Endodermal cell (in vitro differentiated cells): ENCODE measurements at regions not wholly inside any gene's neighbourhood (a gene's known extent, or its start where the extent isn't known, plus 50 kb on each side); places are given as distances from the start of the nearest gene placed in this dataset.

Experiments
- DNase-seq: peaks from one replicate; pipeline ENCODE4 v3.0.0-alpha.2; 2017
- H3K27ac ChIP-seq: 2 replicates; pipeline ENCODE4 v1.5.1; 2013; ENCODE audit warnings: mild to moderate bottlenecking, low read depth, low read length, moderate library complexity
- H3K27me3 ChIP-seq: 2 replicates; pipeline ENCODE4 v1.6.1; 2013; ENCODE audit warnings: mild to moderate bottlenecking, low read length, moderate library complexity; ENCODE audit not compliant: insufficient read depth, control insufficient read depth, poor library complexity, severe bottlenecking
- H3K36me3 ChIP-seq: 2 replicates; pipeline ENCODE4 v1.7.0; 2013; ENCODE audit warnings: mild to moderate bottlenecking, low read length, moderate library complexity; ENCODE audit not compliant: control insufficient read depth, insufficient read depth
- H3K4me1 ChIP-seq: one replicate; pipeline ENCODE4 v1.7.0; 2013; ENCODE audit warnings: low read length; ENCODE audit not compliant: control insufficient read depth, insufficient read depth
- H3K4me3 ChIP-seq: 2 replicates; pipeline ENCODE4 v1.5.1; 2013; ENCODE audit warnings: mild to moderate bottlenecking, low read length, moderate library complexity
- H3K9ac ChIP-seq: 2 replicates; pipeline ENCODE4 v1.6.1; 2013; ENCODE audit warnings: mild to moderate bottlenecking, low read length, moderate library complexity; ENCODE audit not compliant: poor library complexity, severe bottlenecking; ENCODE audit errors: extremely low read depth
- H3K9me3 ChIP-seq: 2 replicates; pipeline ENCODE4 v1.6.1; 2013; ENCODE audit warnings: mild to moderate bottlenecking, low read length, moderate library complexity; ENCODE audit not compliant: control insufficient read depth
- H3K27ac Mint-ChIP-seq: 2 replicates; pipeline ENCODE4 v1.8.0; 2020; ENCODE audit warnings: mixed read lengths
- H3K27me3 Mint-ChIP-seq: 2 replicates; pipeline ENCODE4 v1.8.0; 2021; ENCODE audit warnings: mild to moderate bottlenecking, mixed read lengths; ENCODE audit not compliant: insufficient read depth
- H3K36me3 Mint-ChIP-seq: 2 replicates; pipeline ENCODE4 v1.8.0; 2020; ENCODE audit warnings: low read depth, mixed read lengths
- H3K4me1 Mint-ChIP-seq: 2 replicates; pipeline ENCODE4 v1.8.0; 2020; ENCODE audit warnings: mixed read lengths
- H3K4me3 Mint-ChIP-seq: 2 replicates; pipeline ENCODE4 v1.8.0; 2020; ENCODE audit warnings: mild to moderate bottlenecking, moderate library complexity, mixed read lengths
- H3K9me3 Mint-ChIP-seq: 2 replicates; pipeline ENCODE4 v1.8.0; 2020; ENCODE audit warnings: mild to moderate bottlenecking, mixed read lengths
- whole genome bisulfite sequencing, 2 experiments: methylation state at CpG; one replicate each; pipeline versions ENCODE4 v1.1.5 to v1.1.7; 2013; ENCODE audit warnings: missing lambda C conversion rate in 2 of 2, mixed read lengths in 1 of 2; ENCODE audit not compliant: insufficient coverage in 1 of 2, insufficient read length in 1 of 2; 5-methylcytosine and 5-hydroxymethylcytosine counted together
- TF ChIP-seq, protein P1 (sequence below): fragments of 200-600 bp; sonication (generic); conservative IDR thresholded peaks from 2 replicates; pipeline ENCODE4 v1.5.0; 2021; ENCODE audit warnings: antibody characterized with exemption, mild to moderate bottlenecking

DNA sequence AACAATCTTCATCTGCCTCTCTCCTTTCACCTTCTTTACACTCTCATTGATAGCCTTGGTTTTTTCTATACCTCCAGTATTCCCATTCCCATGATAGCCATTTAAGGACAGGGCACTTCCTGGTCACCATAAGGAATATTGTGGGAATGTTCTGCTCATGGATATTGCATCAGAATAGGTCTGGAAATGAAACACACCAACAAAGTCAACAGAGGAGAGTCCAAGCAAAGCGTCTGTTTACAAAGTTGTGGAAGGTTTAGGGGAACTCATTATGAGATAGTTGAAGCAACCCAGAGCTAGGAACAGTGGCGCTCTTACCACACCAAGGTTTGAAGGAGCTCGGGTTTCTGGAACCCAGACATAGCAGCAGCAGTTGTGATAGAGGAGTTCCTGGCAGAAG is 150.3 kb upstream of the TNP1 start:
- no peak overlapping the region for H3K27ac Mint-ChIP-seq
- H3K4me1 ChIP-seq: no peaks in the 10 kb centered on the region
- no peak overlapping the region for H3K9ac ChIP-seq
- H3K9me3 ChIP-seq: no peaks in the 10 kb centered on the region
- no peak overlapping the region for H3K27ac ChIP-seq
- peaks cover 3% of the 10 kb centered on the region for H3K27me3 Mint-ChIP-seq
- no peak for DNase-seq
- H3K4me3 ChIP-seq: no peak overlapping the region
- peaks cover 5% of the 10 kb centered on the region for H3K4me1 Mint-ChIP-seq
- H3K36me3 ChIP-seq: no peaks in the 10 kb centered on the region
- 93 to 94% methylated on average over 3 of the region's 3 CpGs for WGBS, 2 experiments
- H3K9me3 Mint-ChIP-seq: no peaks in the 10 kb centered on the region
- no peaks in the 10 kb centered on the region for H3K36me3 Mint-ChIP-seq
- no peak overlapping the region for H3K4me3 Mint-ChIP-seq
- H3K27me3 ChIP-seq: no peaks in the 10 kb centered on the region
- TF ChIP-seq, protein P1, sequence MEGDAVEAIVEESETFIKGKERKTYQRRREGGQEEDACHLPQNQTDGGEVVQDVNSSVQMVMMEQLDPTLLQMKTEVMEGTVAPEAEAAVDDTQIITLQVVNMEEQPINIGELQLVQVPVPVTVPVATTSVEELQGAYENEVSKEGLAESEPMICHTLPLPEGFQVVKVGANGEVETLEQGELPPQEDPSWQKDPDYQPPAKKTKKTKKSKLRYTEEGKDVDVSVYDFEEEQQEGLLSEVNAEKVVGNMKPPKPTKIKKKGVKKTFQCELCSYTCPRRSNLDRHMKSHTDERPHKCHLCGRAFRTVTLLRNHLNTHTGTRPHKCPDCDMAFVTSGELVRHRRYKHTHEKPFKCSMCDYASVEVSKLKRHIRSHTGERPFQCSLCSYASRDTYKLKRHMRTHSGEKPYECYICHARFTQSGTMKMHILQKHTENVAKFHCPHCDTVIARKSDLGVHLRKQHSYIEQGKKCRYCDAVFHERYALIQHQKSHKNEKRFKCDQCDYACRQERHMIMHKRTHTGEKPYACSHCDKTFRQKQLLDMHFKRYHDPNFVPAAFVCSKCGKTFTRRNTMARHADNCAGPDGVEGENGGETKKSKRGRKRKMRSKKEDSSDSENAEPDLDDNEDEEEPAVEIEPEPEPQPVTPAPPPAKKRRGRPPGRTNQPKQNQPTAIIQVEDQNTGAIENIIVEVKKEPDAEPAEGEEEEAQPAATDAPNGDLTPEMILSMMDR: no peak

DNA sequence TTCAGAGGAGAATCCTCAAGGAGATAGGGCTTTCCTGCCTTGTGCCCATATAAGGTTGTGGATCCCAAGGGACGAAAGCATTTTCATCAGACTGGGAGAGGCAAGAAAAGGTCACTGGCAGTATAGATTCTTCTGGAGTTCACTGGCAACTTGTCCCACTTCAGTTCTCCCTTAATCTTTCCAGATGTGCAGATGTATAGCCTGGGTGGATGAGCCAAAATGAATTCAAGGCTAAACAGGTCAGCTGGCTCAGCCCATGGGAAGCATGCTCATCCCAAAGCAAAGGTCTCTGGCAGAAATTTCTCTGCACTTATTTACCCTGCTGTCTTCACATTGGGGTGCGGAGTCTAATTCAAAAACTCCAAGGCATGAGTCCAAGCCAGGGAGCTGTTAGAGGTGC is 148.9 kb upstream of the TNP1 start:
- DNase-seq: no peak
- peaks cover 6% of the 10 kb centered on the region for H3K27me3 Mint-ChIP-seq
- Histone ChIP-seq H3K27ac (no peak overlapping the region), H3K4me1 (no peaks in the 10 kb centered on the region), H3K27me3 (no peaks in the 10 kb centered on the region), H3K9me3 (no peaks in the 10 kb centered on the region), H3K4me3 (no peak overlapping the region), H3K9ac (no peak overlapping the region), H3K36me3 (no peaks in the 10 kb centered on the region)
- no peaks in the 10 kb centered on the region for H3K4me1 Mint-ChIP-seq
- no peaks in the 10 kb centered on the region for H3K36me3 Mint-ChIP-seq
- TF ChIP-seq, protein P1: no peak
- no peak overlapping the region for H3K27ac Mint-ChIP-seq
- H3K9me3 Mint-ChIP-seq: no peaks in the 10 kb centered on the region
- no peak overlapping the region for H3K4me3 Mint-ChIP-seq
- WGBS, 2 experiments: 70 to 81% methylated on average over 2 of the region's 2 CpGs

DNA sequence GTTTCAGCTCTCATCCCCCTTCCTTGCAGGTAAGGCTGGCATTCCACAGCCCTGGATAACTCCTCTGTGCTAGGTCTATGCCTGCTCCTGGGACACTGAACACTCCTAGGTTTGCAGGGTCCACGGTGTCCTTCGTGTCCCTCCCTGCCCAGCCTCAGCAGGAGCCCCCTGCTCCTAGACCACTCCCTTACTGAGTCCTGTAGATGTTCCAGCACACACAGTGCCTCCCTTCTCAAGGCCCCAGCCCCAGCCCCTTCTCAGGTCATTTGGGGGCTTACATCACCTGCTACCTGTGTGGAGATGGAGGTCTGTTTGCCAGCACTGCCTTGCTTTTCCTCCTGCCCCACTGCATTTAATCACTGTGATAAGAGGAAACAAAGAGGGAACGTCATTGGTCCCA is 146.4 kb upstream of the TNP1 start:
- DNase-seq: no peak
- Mint-ChIP-seq H3K4me1 (no peaks in the 10 kb centered on the region), H3K27me3 (peaks cover 6% of the 10 kb centered on the region), H3K4me3 (no peak overlapping the region), H3K27ac (no peak overlapping the region), H3K9me3 (no peaks in the 10 kb centered on the region), H3K36me3 (no peaks in the 10 kb centered on the region)
- H3K9ac ChIP-seq: no peak overlapping the region
- H3K27ac ChIP-seq: no peak overlapping the region
- H3K4me3 ChIP-seq: no peak overlapping the region
- no peaks in the 10 kb centered on the region for H3K9me3 ChIP-seq
- no peaks in the 10 kb centered on the region for H3K36me3 ChIP-seq
- H3K4me1 ChIP-seq: peaks cover 6% of the 10 kb centered on the region
- TF ChIP-seq, protein P1: no peak
- no peaks in the 10 kb centered on the region for H3K27me3 ChIP-seq
- WGBS, 2 experiments: 86 to 95% methylated on average over 2 to 3 of the region's 3 CpGs
